ENCODE measurements at regions not wholly inside any gene's neighbourhood (a gene's known extent, or its start where the extent isn't known, plus 50 kb on each side); places are given as distances from the start of the nearest gene placed in this dataset.

DNA sequence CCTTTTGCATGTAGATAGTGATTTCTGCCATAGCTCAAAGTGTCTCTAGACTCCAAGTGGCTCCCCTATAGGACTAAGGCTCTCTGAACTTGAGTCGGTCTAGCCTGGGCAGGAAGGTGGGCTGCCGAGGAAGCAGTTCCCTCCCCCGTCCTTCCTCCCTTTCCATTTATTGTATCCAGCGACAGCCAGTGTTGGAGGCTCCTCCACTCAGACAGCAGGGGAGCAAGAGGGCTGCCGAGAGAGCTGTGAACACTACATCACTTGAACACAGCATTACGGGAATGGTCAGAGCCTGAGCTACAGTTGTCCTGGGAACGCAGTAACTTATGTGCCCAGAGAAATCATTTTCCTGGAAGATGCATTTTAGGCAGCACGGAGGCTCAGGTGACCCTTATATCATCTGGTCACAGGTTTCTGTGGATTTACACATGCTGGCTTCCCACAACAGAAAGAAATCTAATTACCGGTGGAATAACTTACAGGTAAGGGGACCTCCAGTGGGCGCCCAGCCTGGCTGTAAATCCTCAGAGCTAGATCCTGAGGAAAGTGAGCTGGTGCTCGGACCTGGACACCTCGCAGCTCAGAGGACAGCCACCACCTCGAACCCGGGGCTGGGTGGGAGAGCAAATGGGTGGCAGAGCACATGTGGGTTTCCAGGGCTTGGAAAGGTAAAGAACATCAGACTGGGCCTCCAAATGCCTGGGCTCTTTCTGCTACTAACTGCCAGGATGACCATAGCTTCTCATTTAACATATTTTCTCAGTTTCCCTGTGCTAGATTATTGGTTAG is 197.1 kb downstream of the UACA start:
- no peak overlapping the region for H2BK120ac ChIP-seq (replicated peaks; ENCODE audit: low read depth, low read length)
- H3K9me3 ChIP-seq (ENCODE audit: insufficient read depth in 2 of 2, low read depth in 1 of 2, low read length in 1 of 2), result no peaks in the 10 kb centered on the region
- no peak overlapping the region for H3K14ac ChIP-seq (ENCODE audit: insufficient read length)
- DNase-seq (ENCODE audit: low read depth in 1 of 2, low spot score in 2 of 2) (peak in 1 of 2 experiments; percentile 48), FAIRE-seq (peak; percentile 39)
- H3K18ac ChIP-seq (ENCODE audit: extremely low read depth, low read length), result no peak overlapping the region
- peak overlapping the region; percentile 20 for H4K91ac ChIP-seq (replicated peaks; ENCODE audit: insufficient read length, low read length)
- no peaks in the 10 kb centered on the region for H3K79me1 ChIP-seq (ENCODE audit: low read depth, low read length)
- H3K27ac ChIP-seq (ENCODE audit: low read depth, low read length), result no peak overlapping the region
- H4K5ac ChIP-seq (ENCODE audit: insufficient read length, low read depth, low read length), result no peak overlapping the region
- ChIA-PET CTCF (ENCODE audit: partially characterized antibody) (interaction anchor here (0.7 to 1.6 kb wide), 13 partner anchors 13 to 259 kb away, joined by 3 to 9 read pairs (median 3); no protein-coding TSS in a partner anchor), POLR2A (ENCODE audit: partially characterized antibody) (interaction anchor here (0.8 kb wide), 1 partner anchor 21 kb away, joined by 3 read pairs; no protein-coding TSS in a partner anchor)
- H4K20me1 ChIP-seq (replicated peaks in 1 of 2; ENCODE audit: control insufficient read depth in 1 of 2, insufficient read depth in 2 of 2, low read length in 2 of 2), result no peaks in the 10 kb centered on the region
- H3K36me3 ChIP-seq (ENCODE audit: control insufficient read depth in 2 of 4, insufficient read depth in 4 of 4, low read length in 3 of 4), result no peaks in the 10 kb centered on the region
- peaks cover 0 to 3% (median 1%) of the 10 kb centered on the region in 4 experiments; a peak in 1 of 7 replicates for H3K4me1 ChIP-seq (replicated peaks in 1 of 4; ENCODE audit: control insufficient read depth in 3 of 4, insufficient read depth in 4 of 4, low read length in 3 of 4)
- H3K4me2 ChIP-seq (ENCODE audit: insufficient read depth in 1 of 2, low read depth in 2 of 2, low read length in 2 of 2), result no peak overlapping the region
- no peaks in the 10 kb centered on the region for H3K79me2 ChIP-seq (ENCODE audit: control insufficient read depth in 1 of 2, insufficient read depth in 2 of 2, low read length in 2 of 2)
- no peak overlapping the region for H3K4me3 ChIP-seq (ENCODE audit: extremely low read depth in 1 of 4, insufficient read depth in 2 of 4, low read depth in 3 of 4, low read length in 4 of 4)
- no peak overlapping the region for H2BK20ac ChIP-seq (ENCODE audit: low read length)
- H3K56ac ChIP-seq (replicated peaks; ENCODE audit: insufficient read length, low read depth, low read length), result no peak overlapping the region
- H4K8ac ChIP-seq (ENCODE audit: extremely low read depth, insufficient read depth, low read length), result no peak overlapping the region
- no peak overlapping the region for H2BK12ac ChIP-seq (ENCODE audit: low read depth, low read length)
- H3K4ac ChIP-seq (replicated peaks; ENCODE audit: insufficient read length, low read depth, low read length), result no peak overlapping the region
- H2BK5ac ChIP-seq (ENCODE audit: low read depth, low read length), result no peak overlapping the region
- H2AK5ac ChIP-seq (ENCODE audit: low read depth, low read length), result no peak overlapping the region
- no peak overlapping the region for H2AFZ ChIP-seq (ENCODE audit: low read length)
- no peak overlapping the region for H3K23ac ChIP-seq (ENCODE audit: insufficient read length)
- H2BK15ac ChIP-seq (ENCODE audit: low read length), result no peak overlapping the region
- 72% methylated on average over 14 of the region's 14 CpGs; no CpG with 5 or more reads in 1 of the 2 experiments for WGBS, 2 experiments (ENCODE audit: extremely low coverage in 1 of 2, insufficient coverage in 1 of 2, insufficient read length in 1 of 2, insufficient replicate concordance in 2 of 2, low coverage in 1 of 2, low lambda C conversion rate in 2 of 2, missing lambda C conversion rate in 1 of 2)
- H3K27me3 ChIP-seq (replicated peaks in 1 of 4; ENCODE audit: control insufficient read depth in 3 of 4, extremely low read depth in 1 of 4, insufficient read depth in 3 of 4, low read length in 3 of 4), result no peaks in the 10 kb centered on the region
- H3K23me2 ChIP-seq (ENCODE audit: low read depth, low read length), result no peaks in the 10 kb centered on the region
- H3K9ac ChIP-seq (replicated peaks in 1 of 4; ENCODE audit: extremely low read depth in 1 of 4, low read depth in 3 of 4, low read length in 3 of 4), result no peak overlapping the region; a peak in 1 of 7 replicates
- TF ChIP-seq RAD21 (IDR thresholded peaks at IDR 0.05 in 1 of 2, conservative IDR thresholded peaks at IDR 0.05 in 1 of 2; ENCODE audit: low read depth in 2 of 2, low read length in 2 of 2) (peak; percentile 26 to 35; a peak in 2 of 4 replicates), NANOG (IDR thresholded peaks at IDR 0.05; ENCODE audit: insufficient read depth, low read depth, low read length, poor library complexity, severe bottlenecking) (no peak)

Measured in H1 (cell line).